ENCODE measurements at regions not wholly inside any gene's neighbourhood (a gene's known extent, or its start where the extent isn't known, plus 50 kb on each side); places are given as distances from the start of the nearest gene placed in this dataset.
"Not testable (repeated sequence)": the region's sequence is repeated elsewhere in the genome, so short reads cannot be mapped to it uniquely, and the experiment has no call there.

DNA sequence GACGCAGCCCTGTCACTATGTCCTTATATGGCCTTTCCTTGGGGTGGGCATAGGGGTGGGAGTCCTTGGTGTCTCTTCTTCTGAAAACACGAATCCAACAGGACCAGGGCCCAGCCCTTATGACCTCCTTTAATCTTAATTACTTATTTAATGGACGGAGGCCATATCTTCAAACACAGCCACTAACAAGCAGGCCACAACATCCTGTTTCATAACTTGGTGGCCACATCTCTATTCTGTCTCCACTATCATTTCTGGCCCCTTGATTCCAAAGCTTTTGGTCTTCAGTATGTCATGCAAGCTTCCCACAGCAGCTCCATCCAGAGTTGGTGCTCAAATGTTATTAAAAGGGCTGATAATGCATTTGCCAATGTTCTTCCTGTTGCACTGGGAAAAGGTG, 287.3 kb upstream of the SMIM21 start:
- no peak for DNase-seq (ENCODE audit: low spot score)
- H3K4me3 ChIP-seq = no peak overlapping the region
- ATAC-seq (ENCODE audit: insufficient number of reproducible peaks, low FRiP score, low read depth) = no peak
- H3K27me3 ChIP-seq (replicated peaks; ENCODE audit: insufficient read depth) = no peaks in the 10 kb centered on the region
- TF ChIP-seq, protein P1, sequence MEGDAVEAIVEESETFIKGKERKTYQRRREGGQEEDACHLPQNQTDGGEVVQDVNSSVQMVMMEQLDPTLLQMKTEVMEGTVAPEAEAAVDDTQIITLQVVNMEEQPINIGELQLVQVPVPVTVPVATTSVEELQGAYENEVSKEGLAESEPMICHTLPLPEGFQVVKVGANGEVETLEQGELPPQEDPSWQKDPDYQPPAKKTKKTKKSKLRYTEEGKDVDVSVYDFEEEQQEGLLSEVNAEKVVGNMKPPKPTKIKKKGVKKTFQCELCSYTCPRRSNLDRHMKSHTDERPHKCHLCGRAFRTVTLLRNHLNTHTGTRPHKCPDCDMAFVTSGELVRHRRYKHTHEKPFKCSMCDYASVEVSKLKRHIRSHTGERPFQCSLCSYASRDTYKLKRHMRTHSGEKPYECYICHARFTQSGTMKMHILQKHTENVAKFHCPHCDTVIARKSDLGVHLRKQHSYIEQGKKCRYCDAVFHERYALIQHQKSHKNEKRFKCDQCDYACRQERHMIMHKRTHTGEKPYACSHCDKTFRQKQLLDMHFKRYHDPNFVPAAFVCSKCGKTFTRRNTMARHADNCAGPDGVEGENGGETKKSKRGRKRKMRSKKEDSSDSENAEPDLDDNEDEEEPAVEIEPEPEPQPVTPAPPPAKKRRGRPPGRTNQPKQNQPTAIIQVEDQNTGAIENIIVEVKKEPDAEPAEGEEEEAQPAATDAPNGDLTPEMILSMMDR (IDR thresholded peaks at IDR 0.05) = no peak
- H3K9me3 ChIP-seq = no peaks in the 10 kb centered on the region
- no peak overlapping the region for H3K27ac ChIP-seq
- no peaks in the 10 kb centered on the region for H3K4me1 ChIP-seq (ENCODE audit: control insufficient read depth in 1 of 2, low read depth in 2 of 2)
- H3K36me3 ChIP-seq = no peaks in the 10 kb centered on the region

DNA sequence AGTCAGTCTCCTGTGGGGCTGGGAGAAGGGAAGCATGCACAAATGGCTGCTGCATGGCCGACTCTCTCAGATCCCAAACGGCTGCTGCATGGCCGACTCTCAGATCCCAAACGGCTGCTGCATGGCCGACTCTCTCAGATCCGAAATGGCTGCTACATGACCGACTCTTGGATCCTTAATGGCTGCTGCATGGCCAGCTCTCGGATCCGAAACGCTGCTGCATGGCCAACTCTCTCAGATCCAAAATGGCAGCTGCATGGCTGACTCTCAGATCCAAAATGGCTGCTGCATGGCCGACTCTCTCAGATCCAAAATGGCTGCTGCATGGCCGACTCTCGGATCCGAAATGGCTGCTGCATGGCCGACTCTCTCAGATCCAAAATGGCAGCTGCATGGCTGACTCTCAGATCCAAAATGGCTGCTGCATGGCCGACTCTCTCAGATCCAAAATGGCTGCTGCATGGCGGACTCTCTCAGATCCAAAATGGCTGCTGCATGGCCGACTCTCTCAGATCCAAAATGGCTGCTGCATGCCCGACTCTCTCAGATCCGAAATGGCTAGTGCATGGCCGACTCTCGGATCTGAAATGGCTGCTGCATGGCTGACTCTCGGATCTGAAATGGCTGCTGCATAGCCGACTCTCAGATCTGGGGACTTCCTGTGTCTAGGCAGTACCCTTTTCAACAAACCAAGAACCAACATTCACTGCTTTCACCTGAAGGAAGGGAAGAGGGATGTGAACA, 284.8 kb upstream of the SMIM21 start:
- not testable (repeated sequence) for H3K4me3 ChIP-seq; ATAC-seq (ENCODE audit: insufficient number of reproducible peaks, low FRiP score, low read depth); H3K9me3 ChIP-seq; H3K36me3 ChIP-seq; H3K4me1 ChIP-seq (ENCODE audit: control insufficient read depth in 1 of 2, low read depth in 2 of 2); H3K27me3 ChIP-seq (replicated peaks; ENCODE audit: insufficient read depth); DNase-seq (ENCODE audit: low spot score); H3K27ac ChIP-seq

DNA sequence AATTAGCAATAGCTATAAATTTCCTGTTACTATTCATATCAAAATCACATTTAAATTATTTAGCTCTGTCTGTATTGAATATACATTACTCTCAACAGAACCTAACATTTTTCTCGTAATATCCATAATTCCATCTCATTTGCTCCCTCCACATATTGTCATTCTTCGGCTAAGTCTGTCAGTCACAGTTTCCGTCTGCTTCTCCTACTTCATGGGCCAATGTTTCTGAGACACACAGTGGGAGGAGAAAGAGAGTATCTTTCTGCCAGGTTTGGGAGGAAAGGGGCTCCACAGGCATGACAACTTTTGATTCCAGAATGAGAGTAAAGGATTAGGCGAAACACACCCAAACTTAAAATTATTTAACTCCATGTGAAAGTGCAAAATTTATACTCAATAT, 273.1 kb upstream of the SMIM21 start:
- Histone ChIP-seq H3K36me3 (no peaks in the 10 kb centered on the region), H3K4me1 (ENCODE audit: control insufficient read depth in 1 of 2, low read depth in 2 of 2) (no peaks in the 10 kb centered on the region), H3K9me3 (no peaks in the 10 kb centered on the region), H3K27me3 (replicated peaks; ENCODE audit: insufficient read depth) (no peaks in the 10 kb centered on the region), H3K4me3 (no peak overlapping the region), H3K27ac (no peak overlapping the region)
- TF ChIP-seq, protein P1 (IDR thresholded peaks at IDR 0.05) = no peak
- no peak for DNase-seq (ENCODE audit: low spot score)
- ATAC-seq (ENCODE audit: insufficient number of reproducible peaks, low FRiP score, low read depth) = no peak

DNA sequence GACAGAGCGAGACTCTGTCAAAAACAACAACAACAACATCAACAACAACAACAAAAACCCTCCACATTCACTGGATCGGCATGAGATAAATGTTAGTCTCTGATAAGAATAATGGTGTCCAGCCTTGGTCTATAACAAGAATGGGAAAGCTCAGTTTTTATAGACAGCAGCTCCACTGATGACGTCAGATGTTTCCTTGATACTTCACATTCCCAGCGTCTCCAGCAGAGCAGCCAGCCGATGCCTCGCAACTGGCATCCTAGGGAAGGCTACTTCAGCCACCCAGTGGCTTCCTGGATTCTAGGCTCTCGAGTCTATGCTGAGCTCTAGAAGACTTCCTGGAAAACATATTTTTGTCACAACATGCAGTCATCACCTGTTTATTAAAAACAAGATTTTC, 271.4 kb upstream of the SMIM21 start:
- H3K9me3 ChIP-seq = no peaks in the 10 kb centered on the region
- no peaks in the 10 kb centered on the region for H3K4me1 ChIP-seq (ENCODE audit: control insufficient read depth in 1 of 2, low read depth in 2 of 2)
- H3K36me3 ChIP-seq = no peaks in the 10 kb centered on the region
- no peaks in the 10 kb centered on the region for H3K27me3 ChIP-seq (replicated peaks; ENCODE audit: insufficient read depth)
- no peak overlapping the region for H3K27ac ChIP-seq
- H3K4me3 ChIP-seq = no peak overlapping the region
- DNase-seq (ENCODE audit: low spot score) = no peak
- ATAC-seq (ENCODE audit: insufficient number of reproducible peaks, low FRiP score, low read depth) = no peak
- TF ChIP-seq, protein P1 (IDR thresholded peaks at IDR 0.05) = no peak

DNA sequence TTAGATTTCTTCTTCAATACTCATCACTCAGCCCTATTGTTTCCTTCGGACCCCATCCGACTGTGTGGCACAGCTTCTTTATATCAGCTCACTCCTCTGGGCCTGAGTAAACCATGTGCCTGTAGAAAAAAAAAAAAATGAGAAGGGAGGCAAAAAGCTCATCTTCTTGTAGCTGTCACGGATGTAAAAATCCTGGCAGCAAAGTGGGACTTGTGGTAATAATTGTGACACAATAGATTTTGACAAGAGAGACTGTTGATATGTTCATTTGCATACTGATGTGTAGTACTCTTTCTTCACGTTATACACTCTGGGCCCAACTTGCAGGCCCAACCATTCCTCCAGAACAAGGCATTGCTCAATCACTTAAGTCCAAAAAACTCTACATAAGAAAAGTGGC, 270.0 kb upstream of the SMIM21 start:
- no peaks in the 10 kb centered on the region for H3K9me3 ChIP-seq
- DNase-seq (ENCODE audit: low spot score) = no peak
- TF ChIP-seq, protein P1 (IDR thresholded peaks at IDR 0.05) = no peak
- H3K27ac ChIP-seq = no peak overlapping the region
- no peaks in the 10 kb centered on the region for H3K27me3 ChIP-seq (replicated peaks; ENCODE audit: insufficient read depth)
- ATAC-seq (ENCODE audit: insufficient number of reproducible peaks, low FRiP score, low read depth) = no peak
- no peak overlapping the region for H3K4me3 ChIP-seq
- H3K4me1 ChIP-seq (ENCODE audit: control insufficient read depth in 1 of 2, low read depth in 2 of 2) = no peaks in the 10 kb centered on the region
- H3K36me3 ChIP-seq = no peaks in the 10 kb centered on the region

DNA sequence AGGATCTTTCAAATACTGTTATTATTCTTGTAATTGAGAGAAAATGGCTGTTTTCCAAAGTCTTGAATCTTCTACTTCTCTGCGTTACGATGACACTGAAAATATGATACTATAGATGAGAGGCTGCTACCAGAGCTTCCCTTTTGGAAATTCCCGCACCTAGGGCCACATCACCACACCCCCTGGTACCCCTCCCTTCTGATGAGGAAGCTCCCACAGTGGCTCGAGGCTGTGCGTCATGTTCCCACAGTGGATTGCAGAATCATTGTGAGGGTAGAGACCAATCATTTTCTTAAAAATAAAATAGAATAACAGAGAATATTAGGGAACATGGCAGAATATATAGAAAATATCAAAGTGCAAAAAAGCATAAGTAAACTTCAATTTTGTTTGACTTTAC, 268.9 kb upstream of the SMIM21 start:
- H3K9me3 ChIP-seq = no peaks in the 10 kb centered on the region
- ATAC-seq (ENCODE audit: insufficient number of reproducible peaks, low FRiP score, low read depth) (no peak), DNase-seq (ENCODE audit: low spot score) (no peak)
- no peaks in the 10 kb centered on the region for H3K4me1 ChIP-seq (ENCODE audit: control insufficient read depth in 1 of 2, low read depth in 2 of 2)
- H3K36me3 ChIP-seq = no peaks in the 10 kb centered on the region
- no peak overlapping the region for H3K27ac ChIP-seq
- no peak overlapping the region for H3K4me3 ChIP-seq
- TF ChIP-seq, protein P1 (IDR thresholded peaks at IDR 0.05) = no peak
- no peaks in the 10 kb centered on the region for H3K27me3 ChIP-seq (replicated peaks; ENCODE audit: insufficient read depth)

Measured in thoracic aorta (tissue), 2 donors.